Astrocyte (in vitro differentiated cells and primary cell): ENCODE measurements at regions not wholly inside any gene's neighbourhood (a gene's known extent, or its start where the extent isn't known, plus 50 kb on each side); places are given as distances from the start of the nearest gene placed in this dataset.

Source experiments
- DNase-seq: peaks from one replicate; pipeline ENCODE4 v3.0.0-alpha.2; 2010; ENCODE audit warnings: low read depth
- FAIRE-seq: peaks from 2 replicates; lab custom pipeline; 2011; peaks lifted over from hg19 to GRCh38; lab: Jason Lieb, UNC
- H2AFZ ChIP-seq: 2 replicates; pipeline ENCODE4 v1.6.0; 2012; ENCODE audit warnings: low read depth, low read length, inconsistent platforms
- H3K27ac ChIP-seq: 2 replicates; pipeline ENCODE4 v1.5.1; 2011; ENCODE audit warnings: low read depth, low read length, inconsistent platforms
- H3K27me3 ChIP-seq: 2 replicates; pipeline ENCODE4 v1.6.0; 2011; ENCODE audit warnings: low read length, inconsistent platforms; ENCODE audit not compliant: insufficient read depth
- H3K36me3 ChIP-seq: 2 replicates; pipeline ENCODE4 v1.5.1; 2011; ENCODE audit warnings: low read length, inconsistent platforms; ENCODE audit not compliant: insufficient read depth
- H3K4me1 ChIP-seq: 2 replicates; pipeline ENCODE4 v1.5.1; 2011; ENCODE audit warnings: low read length, inconsistent platforms; ENCODE audit not compliant: insufficient read depth
- H3K4me2 ChIP-seq: 2 replicates; pipeline ENCODE4 v1.6.0; 2012; ENCODE audit warnings: low read length, inconsistent platforms
- H3K4me3 ChIP-seq: 2 replicates; pipeline ENCODE4 v1.5.1; 2011; ENCODE audit warnings: low read depth, mild to moderate bottlenecking, low read length, inconsistent platforms; ENCODE audit not compliant: insufficient read depth
- H3K79me2 ChIP-seq: 2 replicates; pipeline ENCODE4 v1.6.0; 2012; ENCODE audit warnings: mild to moderate bottlenecking, low read length, inconsistent platforms; ENCODE audit not compliant: insufficient read depth
- H3K9ac ChIP-seq: 2 replicates; pipeline ENCODE4 v1.6.0; 2012; ENCODE audit warnings: mild to moderate bottlenecking, low read length, inconsistent platforms
- H3K9me3 ChIP-seq: 2 replicates; pipeline ENCODE4 v1.5.1; 2012; ENCODE audit warnings: low read depth, mild to moderate bottlenecking, low read length, inconsistent platforms; ENCODE audit not compliant: insufficient read depth
- H4K20me1 ChIP-seq: 2 replicates; pipeline ENCODE4 v1.6.0; 2012; ENCODE audit warnings: low read length, inconsistent platforms; ENCODE audit not compliant: insufficient read depth
- H3K27ac Mint-ChIP-seq: one replicate; pipeline ENCODE4 v1.8.0; 2021; ENCODE audit warnings: mild to moderate bottlenecking, mixed read lengths; ENCODE audit not compliant: unreplicated experiment
- H3K27me3 Mint-ChIP-seq: one replicate; pipeline ENCODE4 v1.8.0; 2021; ENCODE audit warnings: low read depth, mixed read lengths; ENCODE audit not compliant: unreplicated experiment
- H3K36me3 Mint-ChIP-seq: one replicate; pipeline ENCODE4 v1.8.0; 2021; ENCODE audit warnings: low read depth, mixed read lengths; ENCODE audit not compliant: unreplicated experiment
- H3K4me1 Mint-ChIP-seq: one replicate; pipeline ENCODE4 v1.8.0; 2021; ENCODE audit warnings: low read depth, mixed read lengths; ENCODE audit not compliant: unreplicated experiment
- H3K4me3 Mint-ChIP-seq: one replicate; pipeline ENCODE4 v1.8.0; 2021; ENCODE audit warnings: mild to moderate bottlenecking, moderate library complexity, mixed read lengths; ENCODE audit not compliant: unreplicated experiment
- H3K9me3 Mint-ChIP-seq: one replicate; pipeline ENCODE4 v1.8.0; 2021; ENCODE audit warnings: mild to moderate bottlenecking, mixed read lengths; ENCODE audit not compliant: unreplicated experiment
- EZH2 ChIP-seq: IDR thresholded peaks from 2 replicates; pipeline ENCODE4 v1.6.1; 2012; ENCODE audit warnings: mild to moderate bottlenecking, low read length, inconsistent platforms; ENCODE audit not compliant: insufficient read depth
- TF ChIP-seq, protein P1 (sequence below): IDR thresholded peaks from 2 replicates; pipeline ENCODE4 v1.5.1; 2011; ENCODE audit warnings: low read depth, mild to moderate bottlenecking, inconsistent platforms, low read length, moderate library complexity; ENCODE audit not compliant: insufficient read depth

- no peak for FAIRE-seq
- Histone ChIP-seq H3K4me3 (no peak overlapping the region), H3K9me3 (no peaks in the 10 kb centered on the region), H3K4me2 (no peak overlapping the region), H2AFZ (no peak overlapping the region), H4K20me1 (no peaks in the 10 kb centered on the region), H3K27me3 (no peaks in the 10 kb centered on the region), H3K79me2 (no peaks in the 10 kb centered on the region), H3K36me3 (no peaks in the 10 kb centered on the region), H3K27ac (no peak overlapping the region), H3K4me1 (no peaks in the 10 kb centered on the region), H3K9ac (no peak overlapping the region)
- Mint-ChIP-seq H3K27me3 (no peaks in the 10 kb centered on the region), H3K4me1 (no peaks in the 10 kb centered on the region), H3K27ac (no peak overlapping the region), H3K36me3 (no peaks in the 10 kb centered on the region), H3K4me3 (no peak overlapping the region), H3K9me3 (no peaks in the 10 kb centered on the region)
- TF ChIP-seq, protein P1, sequence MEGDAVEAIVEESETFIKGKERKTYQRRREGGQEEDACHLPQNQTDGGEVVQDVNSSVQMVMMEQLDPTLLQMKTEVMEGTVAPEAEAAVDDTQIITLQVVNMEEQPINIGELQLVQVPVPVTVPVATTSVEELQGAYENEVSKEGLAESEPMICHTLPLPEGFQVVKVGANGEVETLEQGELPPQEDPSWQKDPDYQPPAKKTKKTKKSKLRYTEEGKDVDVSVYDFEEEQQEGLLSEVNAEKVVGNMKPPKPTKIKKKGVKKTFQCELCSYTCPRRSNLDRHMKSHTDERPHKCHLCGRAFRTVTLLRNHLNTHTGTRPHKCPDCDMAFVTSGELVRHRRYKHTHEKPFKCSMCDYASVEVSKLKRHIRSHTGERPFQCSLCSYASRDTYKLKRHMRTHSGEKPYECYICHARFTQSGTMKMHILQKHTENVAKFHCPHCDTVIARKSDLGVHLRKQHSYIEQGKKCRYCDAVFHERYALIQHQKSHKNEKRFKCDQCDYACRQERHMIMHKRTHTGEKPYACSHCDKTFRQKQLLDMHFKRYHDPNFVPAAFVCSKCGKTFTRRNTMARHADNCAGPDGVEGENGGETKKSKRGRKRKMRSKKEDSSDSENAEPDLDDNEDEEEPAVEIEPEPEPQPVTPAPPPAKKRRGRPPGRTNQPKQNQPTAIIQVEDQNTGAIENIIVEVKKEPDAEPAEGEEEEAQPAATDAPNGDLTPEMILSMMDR = no peak
- TF ChIP-seq EZH2 = no peak
- no peak for DNase-seq
These were observed 1132.3 kb upstream of the PCDH10 start for GRCh38 chr4:132016703-132017350.

DNA sequence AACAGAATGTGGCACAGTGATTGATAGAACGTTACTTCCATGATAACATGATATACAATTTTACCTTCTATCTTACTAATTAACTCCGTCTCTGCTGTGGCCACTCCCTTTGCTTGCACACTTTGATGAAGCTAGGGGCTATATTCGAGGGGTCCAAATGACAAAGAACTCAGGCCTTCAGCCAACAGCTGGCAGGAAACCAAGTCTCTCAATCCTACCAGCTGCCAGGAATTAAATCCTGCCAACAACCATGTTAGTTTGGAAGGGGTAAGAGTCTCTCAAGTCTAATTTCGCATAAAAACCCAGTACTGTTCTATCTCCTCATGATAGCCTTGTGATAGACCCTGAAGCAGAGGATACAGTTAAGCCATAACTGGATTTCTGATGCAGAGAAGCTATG is 1122.9 kb upstream of the PCDH10 start:
- Histone ChIP-seq H3K36me3 (no peaks in the 10 kb centered on the region), H3K9me3 (no peaks in the 10 kb centered on the region), H3K4me1 (no peaks in the 10 kb centered on the region), H3K27ac (no peak overlapping the region), H3K79me2 (no peaks in the 10 kb centered on the region), H3K4me3 (no peak overlapping the region), H4K20me1 (no peaks in the 10 kb centered on the region), H2AFZ (peak overlapping the region; percentile 35), H3K9ac (no peak overlapping the region), H3K27me3 (no peaks in the 10 kb centered on the region), H3K4me2 (no peak overlapping the region)
- no peaks in the 10 kb centered on the region for H3K27me3 Mint-ChIP-seq
- TF ChIP-seq EZH2 = no peak
- TF ChIP-seq, protein P1 = no peak
- FAIRE-seq (no peak), DNase-seq (no peak)
- no peaks in the 10 kb centered on the region for H3K4me1 Mint-ChIP-seq
- H3K36me3 Mint-ChIP-seq = no peaks in the 10 kb centered on the region
- H3K4me3 Mint-ChIP-seq = no peak overlapping the region
- H3K9me3 Mint-ChIP-seq = no peaks in the 10 kb centered on the region
- no peak overlapping the region for H3K27ac Mint-ChIP-seq

DNA sequence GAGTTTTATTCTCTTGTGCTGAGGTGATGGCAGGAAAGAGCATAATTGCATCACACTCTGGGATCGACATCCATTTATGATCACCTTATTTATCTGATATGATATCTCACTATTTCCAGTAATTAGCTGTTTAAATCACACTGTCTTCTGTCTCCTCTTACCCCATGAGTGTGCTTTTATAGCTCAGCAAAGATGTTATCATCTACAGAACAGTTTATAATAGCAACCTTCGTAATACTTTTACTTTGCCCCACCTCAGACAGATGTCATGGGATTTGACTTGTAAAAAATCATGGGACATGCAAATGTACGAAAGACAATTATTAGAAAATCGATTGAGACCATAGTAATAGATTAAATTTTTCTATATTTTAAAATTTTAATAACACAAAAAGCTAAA is 1122.3 kb upstream of the PCDH10 start:
- H3K27me3 ChIP-seq = no peaks in the 10 kb centered on the region
- Mint-ChIP-seq H3K4me1 (no peaks in the 10 kb centered on the region), H3K27ac (no peak overlapping the region), H3K4me3 (no peak overlapping the region), H3K9me3 (no peaks in the 10 kb centered on the region), H3K36me3 (no peaks in the 10 kb centered on the region), H3K27me3 (no peaks in the 10 kb centered on the region)
- DNase-seq = no peak
- H3K9me3 ChIP-seq = no peaks in the 10 kb centered on the region
- no peak overlapping the region for H3K27ac ChIP-seq
- H2AFZ ChIP-seq = no peak overlapping the region
- no peaks in the 10 kb centered on the region for H3K36me3 ChIP-seq
- H3K9ac ChIP-seq = no peak overlapping the region
- no peak for TF ChIP-seq EZH2
- TF ChIP-seq, protein P1 = no peak
- no peak overlapping the region for H3K4me3 ChIP-seq
- no peak for FAIRE-seq
- H3K4me2 ChIP-seq = no peak overlapping the region
- no peaks in the 10 kb centered on the region for H3K4me1 ChIP-seq
- no peaks in the 10 kb centered on the region for H4K20me1 ChIP-seq
- H3K79me2 ChIP-seq = no peaks in the 10 kb centered on the region
